Fibroblast of mammary gland (primary cell): ENCODE measurements at regions not wholly inside any gene's neighbourhood (a gene's known extent, or its start where the extent isn't known, plus 50 kb on each side); places are given as distances from the start of the nearest gene placed in this dataset.
A peak's percentile ranks its signal among the peaks of the same experiment; 100 is the strongest.

ENCODE experiments used
- DNase-seq: peaks from one replicate; pipeline ENCODE4 v3.0.0-alpha.2; 2010; ENCODE audit warnings: low read depth
- H3K4me3 ChIP-seq: 2 replicates; pipeline ENCODE4 v1.5.1; 2011; ENCODE audit warnings: low read depth, mild to moderate bottlenecking, low read length, moderate library complexity; ENCODE audit not compliant: control insufficient read depth
- TF ChIP-seq, protein P1 (sequence below): conservative IDR thresholded peaks from 2 replicates; pipeline ENCODE4 v1.5.1; 2011; ENCODE audit warnings: low read depth, low read length, inconsistent platforms; ENCODE audit not compliant: control insufficient read depth, insufficient read depth

DNA sequence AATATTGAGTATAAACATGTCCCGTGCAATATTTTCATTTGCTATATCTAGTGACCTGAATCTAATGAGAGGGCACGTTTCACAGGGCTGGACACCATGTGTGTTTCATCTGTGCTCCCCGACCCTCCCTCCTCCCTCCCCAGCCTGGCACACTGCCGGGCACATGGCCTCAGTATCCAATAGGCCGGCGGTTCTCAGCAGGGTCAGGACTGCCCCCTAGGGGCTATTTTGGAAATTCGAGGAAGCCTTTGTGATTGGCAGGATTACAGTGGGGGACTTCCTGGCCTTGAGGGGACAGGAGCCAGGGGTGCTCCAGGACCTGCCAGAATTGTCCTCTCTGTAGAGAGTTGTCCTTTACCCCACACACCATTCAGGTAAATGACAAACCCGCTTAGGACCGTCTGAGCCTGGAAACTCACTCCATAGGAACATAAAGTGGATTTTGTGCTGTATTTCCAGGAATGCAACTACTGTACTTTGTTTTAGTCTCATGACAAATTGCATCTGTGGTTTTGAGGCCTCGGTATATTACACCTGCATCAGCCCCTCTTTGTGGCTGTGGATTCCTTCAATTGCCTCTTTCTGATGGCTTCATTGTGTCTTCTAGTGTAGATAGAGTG lies 109.5 kb upstream of the SIM2 start:
- H3K4me3 ChIP-seq, result no peak overlapping the region
- TF ChIP-seq, protein P1, sequence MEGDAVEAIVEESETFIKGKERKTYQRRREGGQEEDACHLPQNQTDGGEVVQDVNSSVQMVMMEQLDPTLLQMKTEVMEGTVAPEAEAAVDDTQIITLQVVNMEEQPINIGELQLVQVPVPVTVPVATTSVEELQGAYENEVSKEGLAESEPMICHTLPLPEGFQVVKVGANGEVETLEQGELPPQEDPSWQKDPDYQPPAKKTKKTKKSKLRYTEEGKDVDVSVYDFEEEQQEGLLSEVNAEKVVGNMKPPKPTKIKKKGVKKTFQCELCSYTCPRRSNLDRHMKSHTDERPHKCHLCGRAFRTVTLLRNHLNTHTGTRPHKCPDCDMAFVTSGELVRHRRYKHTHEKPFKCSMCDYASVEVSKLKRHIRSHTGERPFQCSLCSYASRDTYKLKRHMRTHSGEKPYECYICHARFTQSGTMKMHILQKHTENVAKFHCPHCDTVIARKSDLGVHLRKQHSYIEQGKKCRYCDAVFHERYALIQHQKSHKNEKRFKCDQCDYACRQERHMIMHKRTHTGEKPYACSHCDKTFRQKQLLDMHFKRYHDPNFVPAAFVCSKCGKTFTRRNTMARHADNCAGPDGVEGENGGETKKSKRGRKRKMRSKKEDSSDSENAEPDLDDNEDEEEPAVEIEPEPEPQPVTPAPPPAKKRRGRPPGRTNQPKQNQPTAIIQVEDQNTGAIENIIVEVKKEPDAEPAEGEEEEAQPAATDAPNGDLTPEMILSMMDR, result peak; percentile 73
- DNase-seq, result peak; percentile 64

DNA sequence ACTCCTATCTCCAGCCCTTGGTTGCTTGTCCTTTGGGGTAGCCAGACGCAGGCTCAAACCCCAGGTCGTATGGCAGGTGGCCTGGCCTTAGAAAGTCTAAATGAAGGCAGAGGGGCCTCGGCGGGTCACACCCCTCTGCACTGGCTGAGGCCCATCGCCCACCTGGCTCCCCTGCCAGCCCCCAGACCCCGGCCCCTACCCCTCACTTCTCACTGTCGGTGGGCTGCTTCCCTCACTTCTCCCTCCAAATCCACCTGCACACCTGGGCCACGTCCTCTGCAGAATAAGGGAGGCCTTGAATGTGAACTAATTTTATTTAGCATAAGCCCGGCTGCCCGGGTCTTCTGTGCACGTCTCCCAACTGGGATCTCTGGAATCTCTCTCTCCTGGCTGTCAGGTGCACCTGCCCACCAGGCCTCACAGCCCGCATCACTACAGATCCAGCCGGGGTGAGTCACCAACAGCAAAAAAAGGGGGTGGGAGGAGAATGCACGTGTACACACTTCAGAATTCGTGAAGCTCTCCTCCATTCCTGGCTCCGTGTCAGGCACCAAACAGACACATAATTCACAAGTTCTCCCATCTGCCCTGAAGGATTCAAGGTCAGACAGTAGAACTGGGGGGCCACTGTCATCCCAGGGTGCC lies 107.5 kb upstream of the SIM2 start:
- TF ChIP-seq, protein P1, result no peak
- no peak for DNase-seq
- H3K4me3 ChIP-seq, result no peak overlapping the region

DNA sequence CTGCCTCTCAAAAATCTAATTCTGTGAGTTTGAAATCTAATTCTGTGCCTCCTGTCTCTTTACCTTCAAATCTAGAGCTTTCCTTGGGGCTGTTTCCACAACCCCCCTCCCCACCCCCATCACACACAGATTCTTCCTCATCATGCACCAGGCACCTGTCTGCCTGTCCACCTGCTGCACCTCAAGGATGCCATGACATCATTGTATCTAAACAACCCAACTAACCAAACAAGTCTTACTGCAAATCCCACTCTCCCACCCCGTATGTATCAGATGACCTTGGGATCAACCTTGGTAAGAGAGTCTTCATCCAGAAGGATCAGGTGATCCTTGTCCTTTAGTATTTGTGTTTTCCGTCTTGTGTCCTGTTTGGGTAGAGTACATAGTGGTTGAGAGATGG lies 102.7 kb upstream of the SIM2 start:
- H3K4me3 ChIP-seq, result no peak overlapping the region
- no peak for DNase-seq
- TF ChIP-seq, protein P1, result no peak

DNA sequence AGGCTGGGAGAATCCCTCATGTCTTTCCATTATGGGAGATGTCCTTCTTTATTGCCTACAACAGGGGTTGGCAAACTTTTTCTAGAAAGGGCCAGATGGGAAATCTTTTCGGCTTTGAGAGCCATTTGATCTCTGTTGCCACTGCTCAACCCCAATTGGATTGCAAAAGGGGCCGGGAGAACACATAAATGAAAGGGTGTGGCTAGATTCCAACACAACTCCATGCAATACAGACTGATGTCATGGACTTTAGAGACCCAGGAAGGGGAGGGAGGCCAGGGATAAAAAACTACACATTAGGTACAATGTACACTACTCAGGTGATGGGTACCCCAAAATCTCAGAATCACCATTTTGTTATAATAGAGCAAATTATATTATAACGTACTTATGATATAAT lies 97.6 kb upstream of the SIM2 start:
- TF ChIP-seq, protein P1, result no peak
- no peak overlapping the region for H3K4me3 ChIP-seq
- DNase-seq, result no peak

DNA sequence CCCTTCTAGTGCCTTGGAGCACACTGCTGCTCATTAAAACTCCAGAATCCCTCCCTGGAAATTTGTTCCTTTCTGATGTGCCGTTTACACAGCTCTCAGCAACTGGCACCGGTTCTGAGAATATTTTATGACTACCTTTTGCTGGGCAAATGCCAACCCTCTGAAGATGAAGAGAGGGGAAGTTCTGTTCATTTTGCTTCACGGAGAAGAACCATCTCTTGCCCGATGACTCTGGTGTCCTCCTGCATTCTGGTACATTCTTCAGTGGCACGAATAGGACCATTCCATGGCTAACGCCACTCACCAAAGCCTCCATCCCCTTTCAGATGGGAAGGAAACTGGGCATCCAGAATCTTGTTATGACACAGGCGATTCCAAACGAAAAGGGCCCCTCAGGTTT lies 96.2 kb upstream of the SIM2 start:
- TF ChIP-seq, protein P1, result no peak

DNA sequence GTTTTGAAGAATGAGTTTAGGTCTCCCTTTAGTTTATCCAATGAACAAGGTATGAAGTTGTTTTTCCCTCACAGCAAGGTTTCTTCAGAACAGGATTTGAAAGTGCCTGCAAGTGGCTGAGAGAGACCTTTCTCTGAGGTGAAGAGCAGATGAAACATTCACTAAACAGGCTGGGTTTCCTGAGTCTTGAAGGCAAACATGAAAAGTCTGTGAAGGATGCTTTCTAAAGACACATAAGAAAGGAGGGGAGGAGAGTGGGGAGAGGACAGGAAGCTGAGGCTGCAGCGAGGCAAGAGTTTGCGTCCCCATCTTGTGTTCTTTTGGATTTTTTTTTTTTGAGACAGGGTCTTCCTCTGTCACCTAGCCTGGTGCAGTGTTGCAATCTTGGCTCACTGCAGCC lies 95.7 kb upstream of the SIM2 start:
- no peak for DNase-seq
- H3K4me3 ChIP-seq, result no peak overlapping the region
- TF ChIP-seq, protein P1, result no peak

More for the DNA sequence above, 96.2 kb upstream of the SIM2 start:
- no peak for DNase-seq
- no peak overlapping the region for H3K4me3 ChIP-seq
